HG03432 (cell line): ENCODE measurements at regions not wholly inside any gene's neighbourhood (a gene's known extent, or its start where the extent isn't known, plus 50 kb on each side); places are given as distances from the start of the nearest gene placed in this dataset.

Experiments used
- ATAC-seq: cut with Tn5 transposase; IDR thresholded peaks from one replicate; pipeline ENCODE4 v1.9.1; 2021; ENCODE audit warnings: mild to moderate bottlenecking, moderate library complexity; ENCODE audit not compliant: unreplicated experiment

GRCh38 chr13:74622284-74622683 lies 488.1 kb upstream of the KLF12 start:
- no peak for ATAC-seq

- no peak for ATAC-seq
These were observed 486.5 kb upstream of the KLF12 start for GRCh38 chr13:74620711-74621110.

- no peak for ATAC-seq
These were observed 486.1 kb upstream of the KLF12 start for GRCh38 chr13:74620308-74620707.

- ATAC-seq: no peak
These were observed 463.3 kb upstream of the KLF12 start for GRCh38 chr13:74597526-74597925.

- ATAC-seq: no peak
These were observed 462.5 kb upstream of the KLF12 start for GRCh38 chr13:74596691-74597090.

- ATAC-seq: no peak
These were observed 459.5 kb upstream of the KLF12 start for GRCh38 chr13:74593688-74594087.

- no peak for ATAC-seq
These were observed 452.6 kb upstream of the KLF12 start for GRCh38 chr13:74586847-74587246.

- ATAC-seq: no peak
These were observed 442.2 kb upstream of the KLF12 start for GRCh38 chr13:74576420-74576819.

GRCh38 chr13:74575729-74576125 lies 441.5 kb upstream of the KLF12 start:
- ATAC-seq: peak; percentile 79

GRCh38 chr13:74574964-74575728 lies 440.9 kb upstream of the KLF12 start:
- peak; percentile 19 for ATAC-seq

GRCh38 chr13:74573654-74574053 lies 439.4 kb upstream of the KLF12 start:
- no peak for ATAC-seq

- ATAC-seq: no peak
These were observed 437.6 kb upstream of the KLF12 start for GRCh38 chr13:74571811-74572210.

GRCh38 chr13:74570834-74571233 lies 436.6 kb upstream of the KLF12 start:
- ATAC-seq: no peak

GRCh38 chr13:74570046-74570445 lies 435.8 kb upstream of the KLF12 start:
- ATAC-seq: no peak

- ATAC-seq: no peak
These were observed 435.0 kb upstream of the KLF12 start for GRCh38 chr13:74569251-74569650.

- no peak for ATAC-seq
These were observed 433.3 kb upstream of the KLF12 start for GRCh38 chr13:74567485-74567884.

- ATAC-seq: no peak
These were observed 428.2 kb upstream of the KLF12 start for GRCh38 chr13:74562381-74562780.

- no peak for ATAC-seq
These were observed 427.0 kb upstream of the KLF12 start for GRCh38 chr13:74561155-74561554.

GRCh38 chr13:74560325-74560724 lies 426.1 kb upstream of the KLF12 start:
- peak; percentile 83 for ATAC-seq

GRCh38 chr13:74557870-74558269 lies 423.7 kb upstream of the KLF12 start:
- no peak for ATAC-seq

- no peak for ATAC-seq
These were observed 421.6 kb upstream of the KLF12 start for GRCh38 chr13:74555651-74556420.

- no peak for ATAC-seq
These were observed 421.0 kb upstream of the KLF12 start for GRCh38 chr13:74555276-74555625.
